Natural killer cell (primary cell): ENCODE measurements at regions not wholly inside any gene's neighbourhood (a gene's known extent, or its start where the extent isn't known, plus 50 kb on each side); places are given as distances from the start of the nearest gene placed in this dataset.

Experiments used
- ATAC-seq, 3 donors: fragments of 150-1000 bp in 2 of 3; fragments of 200-7000 bp in 1 of 3; cut with Tn5 transposase; 1 replicate in 1 of 3; 2 replicates in 2 of 3; pipeline ENCODE4 v1.10.0; 2021; ENCODE audit warnings: mild to moderate bottlenecking in 2 of 3, moderate library complexity in 2 of 3
- DNase-seq, 2 donors: peaks; one replicate each; pipeline versions ENCODE4 v3.0.0 to v3.0.0-alpha.2; 2013 to 2021; ENCODE audit warnings: mixed read lengths in 1 of 2
- H3K27ac ChIP-seq: one replicate; pipeline ENCODE4 v1.5.1; 2013; ENCODE audit warnings: mild to moderate bottlenecking, low read length
- H3K27me3 ChIP-seq: one replicate; pipeline ENCODE4 v1.6.1; 2013; ENCODE audit warnings: low read length; ENCODE audit not compliant: control insufficient read depth, insufficient read depth
- H3K36me3 ChIP-seq: one replicate; pipeline ENCODE4 v1.6.1; 2013; ENCODE audit warnings: low read length; ENCODE audit not compliant: control insufficient read depth, insufficient read depth
- H3K4me1 ChIP-seq: one replicate; pipeline ENCODE4 v1.6.1; 2013; ENCODE audit warnings: low read length; ENCODE audit not compliant: control insufficient read depth, insufficient read depth
- H3K4me3 ChIP-seq: one replicate; pipeline ENCODE4 v1.5.1; 2013; ENCODE audit warnings: low read length
- H3K9me3 ChIP-seq: one replicate; pipeline ENCODE4 v1.6.1; 2013; ENCODE audit warnings: low read length; ENCODE audit not compliant: control insufficient read depth, insufficient read depth
- H3K27ac Mint-ChIP-seq, 2 donors: one replicate each; pipeline ENCODE4 v1.8.0; 2022; ENCODE audit warnings: mild to moderate bottlenecking in 2 of 2, mixed read lengths in 2 of 2, moderate library complexity in 1 of 2
- H3K27me3 Mint-ChIP-seq, 2 donors: one replicate each; pipeline ENCODE4 v1.8.0; 2022; ENCODE audit warnings: low read depth in 2 of 2, mixed read lengths in 2 of 2
- H3K36me3 Mint-ChIP-seq: one replicate; pipeline ENCODE4 v1.8.0; 2022; ENCODE audit warnings: mixed read lengths
- H3K4me1 Mint-ChIP-seq, 2 donors: one replicate each; pipeline ENCODE4 v1.8.0; 2022; ENCODE audit warnings: mixed read lengths in 2 of 2
- H3K4me3 Mint-ChIP-seq: one replicate; pipeline ENCODE4 v1.8.0; 2022; ENCODE audit warnings: mild to moderate bottlenecking, moderate library complexity, mixed read lengths
- H3K9me3 Mint-ChIP-seq, 2 donors: one replicate each; pipeline ENCODE4 v1.8.0; 2022; ENCODE audit warnings: mixed read lengths in 2 of 2
- CTCF ChIP-seq: fragments of 200-600 bp; IDR thresholded peaks from one replicate; pipeline ENCODE4 v1.8.0; 2022; ENCODE audit warnings: antibody characterized with exemption
- WGBS: methylation state at CpG from one replicate; pipeline ENCODE4 v1.1.7; 2013; ENCODE audit warnings: missing lambda C conversion rate; ENCODE audit not compliant: insufficient coverage; 5-methylcytosine and 5-hydroxymethylcytosine counted together
- intact Hi-C: fragments of 100-400 bp; cut with micrococcal nuclease; formaldehyde crosslinking; loops from one replicate; pipeline ENCODE4 v1.14.2; 2022

DNA sequence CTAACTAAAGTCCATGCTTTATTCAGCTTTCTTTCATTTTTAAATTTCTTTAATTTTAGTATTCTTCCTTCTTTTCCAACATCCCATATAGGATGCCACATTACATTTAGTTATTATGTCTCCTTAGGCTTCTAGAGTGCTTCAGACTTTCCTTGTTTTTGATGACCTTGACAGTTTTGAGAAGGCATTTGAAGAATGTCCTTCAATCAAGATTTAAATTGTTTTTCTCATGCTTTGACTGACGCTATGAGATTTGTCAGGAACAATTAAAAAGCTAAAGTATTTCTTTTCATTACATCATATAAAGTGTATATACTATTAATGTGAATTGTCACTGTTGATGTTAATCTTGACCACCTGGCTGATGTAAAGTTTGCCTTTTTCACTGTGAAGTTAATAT lies 173.7 kb upstream of the LYPLAL1 start:
- Mint-ChIP-seq H3K9me3 (peaks cover 7 to 8% of the 10 kb centered on the region in 2 donors), H3K4me3 (no peak overlapping the region), H3K27me3 (no peaks in the 10 kb centered on the region), H3K4me1 (no peaks in the 10 kb centered on the region), H3K27ac (no peak overlapping the region), H3K36me3 (peaks cover 6% of the 10 kb centered on the region)
- intact Hi-C loops: no loop called here
- DNase-seq (no peak), ATAC-seq (no peak)
- Histone ChIP-seq H3K4me1 (no peaks in the 10 kb centered on the region), H3K27ac (no peak overlapping the region), H3K36me3 (no peaks in the 10 kb centered on the region), H3K4me3 (no peak overlapping the region), H3K9me3 (no peaks in the 10 kb centered on the region), H3K27me3 (no peaks in the 10 kb centered on the region)
- no peak for TF ChIP-seq CTCF
- WGBS: no CpG with 5 or more reads among the region's 1 CpG

- peaks cover 10 to 12% of the 10 kb centered on the region in 2 donors for H3K9me3 Mint-ChIP-seq
- Histone ChIP-seq H3K9me3 (no peaks in the 10 kb centered on the region), H3K27me3 (no peaks in the 10 kb centered on the region), H3K4me1 (no peaks in the 10 kb centered on the region), H3K4me3 (no peak overlapping the region), H3K27ac (no peak overlapping the region), H3K36me3 (no peaks in the 10 kb centered on the region)
- H3K4me3 Mint-ChIP-seq: no peak overlapping the region
- DNase-seq (no peak), ATAC-seq (no peak)
- H3K27ac Mint-ChIP-seq: no peak overlapping the region
- intact Hi-C loops: no loop called here
- peaks cover 11% of the 10 kb centered on the region for H3K36me3 Mint-ChIP-seq
- no CpG with 5 or more reads among the region's 1 CpG for WGBS
- H3K27me3 Mint-ChIP-seq: no peaks in the 10 kb centered on the region
- no peaks in the 10 kb centered on the region for H3K4me1 Mint-ChIP-seq
- TF ChIP-seq CTCF: no peak
Observed at GRCh38 chr1:219000631-219001030, 173.0 kb upstream of the LYPLAL1 start.

DNA sequence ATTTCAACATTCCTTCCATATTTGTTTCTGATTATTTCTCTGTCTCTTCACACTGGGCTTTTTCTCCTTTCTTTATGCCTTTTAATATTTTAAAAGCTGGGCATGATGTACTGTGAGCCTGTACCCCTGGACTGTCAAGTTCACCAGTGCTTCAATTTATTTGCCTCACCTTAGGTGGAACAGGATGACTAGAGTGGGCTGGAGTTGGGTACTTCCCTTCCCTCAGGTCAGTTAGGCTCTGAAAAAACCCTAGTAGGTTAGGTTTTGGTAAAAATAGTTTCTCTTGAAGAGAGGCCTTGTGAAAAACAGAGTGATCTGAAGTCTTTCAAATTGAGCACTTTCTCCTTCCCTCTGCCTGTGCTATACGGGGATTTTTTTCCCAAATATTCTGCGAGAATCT lies 163.0 kb upstream of the LYPLAL1 start:
- H3K36me3 ChIP-seq: no peaks in the 10 kb centered on the region
- no peaks in the 10 kb centered on the region for H3K27me3 Mint-ChIP-seq
- DNase-seq (no peak), ATAC-seq (no peak)
- H3K36me3 Mint-ChIP-seq: peaks cover 3% of the 10 kb centered on the region
- intact Hi-C loops: no loop called here
- H3K4me3 Mint-ChIP-seq: no peak overlapping the region
- TF ChIP-seq CTCF: no peak
- peaks cover 13 to 18% of the 10 kb centered on the region in 2 donors for H3K9me3 Mint-ChIP-seq
- H3K4me1 ChIP-seq: no peaks in the 10 kb centered on the region
- WGBS: 93% methylated on average over 2 of the region's 2 CpGs
- H3K27me3 ChIP-seq: no peaks in the 10 kb centered on the region
- no peaks in the 10 kb centered on the region for H3K4me1 Mint-ChIP-seq
- no peak overlapping the region for H3K27ac ChIP-seq
- H3K27ac Mint-ChIP-seq: no peak overlapping the region
- no peak overlapping the region for H3K4me3 ChIP-seq
- no peaks in the 10 kb centered on the region for H3K9me3 ChIP-seq

- ATAC-seq: no peak
- Histone ChIP-seq H3K4me1 (no peaks in the 10 kb centered on the region), H3K4me3 (no peak overlapping the region), H3K36me3 (no peaks in the 10 kb centered on the region), H3K27me3 (no peaks in the 10 kb centered on the region), H3K9me3 (peaks cover 8% of the 10 kb centered on the region), H3K27ac (no peak overlapping the region)
- WGBS: 58% methylated on average over 2 of the region's 2 CpGs
- no peaks in the 10 kb centered on the region for H3K27me3 Mint-ChIP-seq
- intact Hi-C loops: no loop called here
- peaks cover 8% of the 10 kb centered on the region for H3K36me3 Mint-ChIP-seq
- H3K4me1 Mint-ChIP-seq: no peaks in the 10 kb centered on the region
- H3K4me3 Mint-ChIP-seq: no peak overlapping the region
- no peak overlapping the region for H3K27ac Mint-ChIP-seq
- TF ChIP-seq CTCF: no peak
- H3K9me3 Mint-ChIP-seq: peaks cover 23 to 24% of the 10 kb centered on the region in 2 donors
- DNase-seq: no peak
Observed at GRCh38 chr1:219020386-219020785, 153.3 kb upstream of the LYPLAL1 start.
